GM23338 (cell line): ENCODE measurements at regions not wholly inside any gene's neighbourhood (a gene's known extent, or its start where the extent isn't known, plus 50 kb on each side); places are given as distances from the start of the nearest gene placed in this dataset.

Experiments
- ATAC-seq: fragments of 200-7000 bp; cut with Tn5 transposase; 3 replicates; pipeline ENCODE4 v1.9.1; 2020
- DNase-seq: peaks from one replicate; pipeline ENCODE4 v3.0.0-alpha.2; 2015; ENCODE audit warnings: low spot score
- H2AFZ ChIP-seq: fragments of 200-600 bp; sonication (generic); 2 replicates; pipeline ENCODE4 v1.8.0; 2016; ENCODE audit warnings: antibody characterized with exemption, mild to moderate bottlenecking, moderate library complexity
- H3F3A ChIP-seq: fragments of 200-600 bp; sonication (generic); replicated peaks from 2 replicates; pipeline ENCODE4 v1.8.0; 2017; ENCODE audit warnings: antibody characterized with exemption, mixed run types, low read depth
- H3K27ac ChIP-seq: fragments of 200-600 bp; sonication (generic); 2 replicates; pipeline ENCODE4 v1.6.1; 2016; ENCODE audit warnings: low read depth
- H3K27me3 ChIP-seq: fragments of 200-600 bp; sonication (generic); 2 replicates; pipeline ENCODE4 v1.8.0; 2016; ENCODE audit warnings: mild to moderate bottlenecking, mixed run types, moderate library complexity; ENCODE audit not compliant: insufficient read depth
- H3K36me3 ChIP-seq: fragments of 200-600 bp; sonication (generic); 2 replicates; pipeline ENCODE4 v1.8.0; 2016; ENCODE audit warnings: mild to moderate bottlenecking; ENCODE audit not compliant: insufficient read depth
- H3K4me1 ChIP-seq: fragments of 200-600 bp; sonication (generic); 2 replicates; pipeline ENCODE4 v1.8.0; 2016; ENCODE audit warnings: mild to moderate bottlenecking, moderate library complexity; ENCODE audit not compliant: insufficient read depth
- H3K4me2 ChIP-seq: fragments of 200-600 bp; sonication (generic); 2 replicates; pipeline ENCODE4 v1.7.1; 2017; ENCODE audit warnings: mixed run types
- H3K4me3 ChIP-seq: fragments of 200-600 bp; sonication (generic); 2 replicates; pipeline ENCODE4 v1.6.1; 2016; ENCODE audit warnings: mixed run types
- H3K79me2 ChIP-seq: fragments of 200-600 bp; sonication (generic); replicated peaks from 2 replicates; pipeline ENCODE4 v1.8.0; 2017; ENCODE audit warnings: mild to moderate bottlenecking; ENCODE audit not compliant: insufficient read depth
- H3K9me2 ChIP-seq: fragments of 200-600 bp; sonication (generic); 2 replicates; pipeline ENCODE4 v1.8.0; 2017; ENCODE audit not compliant: insufficient read depth
- H4K20me1 ChIP-seq: fragments of 200-600 bp; sonication (generic); replicated peaks from 2 replicates; pipeline ENCODE4 v1.8.0; 2017; ENCODE audit warnings: mild to moderate bottlenecking; ENCODE audit not compliant: insufficient read depth
- H3K27ac Mint-ChIP-seq: 2 replicates; pipeline ENCODE4 v1.8.0; 2020; ENCODE audit warnings: inconsistent platforms, mild to moderate bottlenecking, moderate library complexity, mixed read lengths
- H3K27me3 Mint-ChIP-seq: 3 replicates; pipeline ENCODE4 v1.8.0; 2022; ENCODE audit warnings: low read depth, mild to moderate bottlenecking, moderate library complexity, mixed read lengths, inconsistent platforms; ENCODE audit not compliant: insufficient read depth, poor library complexity
- H3K36me3 Mint-ChIP-seq: 3 replicates; pipeline ENCODE4 v1.8.0; 2021; ENCODE audit warnings: low read depth, mild to moderate bottlenecking, inconsistent platforms, moderate library complexity, mixed read lengths
- H3K4me1 Mint-ChIP-seq: 3 replicates; pipeline ENCODE4 v1.8.0; 2020; ENCODE audit warnings: mild to moderate bottlenecking, inconsistent platforms, mixed read lengths
- H3K4me3 Mint-ChIP-seq: 3 replicates; pipeline ENCODE4 v1.8.0; 2021; ENCODE audit warnings: moderate library complexity, mild to moderate bottlenecking, inconsistent platforms, mixed read lengths
- H3K9me3 Mint-ChIP-seq: 3 replicates; pipeline ENCODE4 v1.8.0; 2020; ENCODE audit warnings: moderate library complexity, mild to moderate bottlenecking, inconsistent platforms, mixed read lengths
- CREB1 ChIP-seq: fragments of 250-450 bp; sonication (Bioruptor Pico); IDR thresholded peaks from 2 replicates; pipeline ENCODE4 v1.5.0; 2020; ENCODE audit warnings: low read depth, mild to moderate bottlenecking, moderate library complexity
- EZH2 ChIP-seq: fragments of 200-600 bp; sonication (generic); IDR thresholded peaks from one replicate; pipeline ENCODE4 v1.8.0; 2017; ENCODE audit warnings: antibody characterized with exemption, mild to moderate bottlenecking, low read depth; ENCODE audit not compliant: unreplicated experiment
- NANOG ChIP-seq: IDR thresholded peaks from 2 replicates; pipeline ENCODE4 v1.6.1; 2016; ENCODE audit warnings: antibody characterized with exemption, borderline replicate concordance
- STAT1 ChIP-seq: IDR thresholded peaks from one replicate; pipeline ENCODE4 v1.6.1; 2016; ENCODE audit warnings: antibody characterized with exemption; ENCODE audit not compliant: unreplicated experiment
- ZNF114 ChIP-seq: fragments of 250-450 bp; sonication (Bioruptor Pico); IDR thresholded peaks from 2 replicates; pipeline ENCODE4 v1.5.0; 2020; ENCODE audit warnings: mild to moderate bottlenecking, moderate library complexity
- ZNF331 ChIP-seq: fragments of 250-450 bp; sonication (Bioruptor Pico); IDR thresholded peaks from 2 replicates; pipeline ENCODE4 v1.5.0; 2020; ENCODE audit warnings: low read depth, mild to moderate bottlenecking, moderate library complexity
- TF ChIP-seq, protein P1 (sequence below): IDR thresholded peaks from one replicate; pipeline ENCODE4 v1.6.1; 2018; ENCODE audit warnings: antibody characterized with exemption; ENCODE audit not compliant: unreplicated experiment
- TF ChIP-seq, protein P2 (sequence below), 2 experiments: fragments of 200-600 bp in 1 of 2; sonication (generic) in 1 of 2; conservative IDR thresholded peaks; 2 replicates each; pipeline versions ENCODE4 v1.5.1 to v1.6.1; 2016 to 2017; ENCODE audit warnings: antibody characterized with exemption in 2 of 2, low read depth in 2 of 2, mild to moderate bottlenecking in 2 of 2, moderate library complexity in 1 of 2

DNA sequence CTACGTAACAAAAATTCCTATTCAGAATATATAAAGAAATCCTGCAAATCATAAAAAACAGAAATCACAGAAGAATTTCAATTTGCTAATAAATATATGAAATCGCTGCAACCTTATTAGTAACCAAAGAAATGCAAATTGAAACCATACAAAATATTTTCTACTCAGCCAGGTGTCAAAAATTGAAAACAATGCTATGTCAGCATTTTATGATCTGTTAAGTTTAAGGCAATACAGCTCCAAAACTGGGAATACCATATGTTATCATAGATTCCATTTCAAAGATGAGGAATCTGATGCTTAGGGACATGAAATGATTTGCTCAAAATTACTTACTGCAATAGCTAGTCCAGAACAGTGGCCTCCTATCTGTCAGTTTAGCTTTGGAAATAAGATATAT, 168.9 kb downstream of the ID4 start:
- H2AFZ ChIP-seq = no peak overlapping the region
- no peaks in the 10 kb centered on the region for H3K27me3 Mint-ChIP-seq
- no peaks in the 10 kb centered on the region for H3F3A ChIP-seq
- no peak for ATAC-seq
- TF ChIP-seq CREB1 (CRISPR knock-in tag) = no peak
- TF ChIP-seq, protein P1, sequence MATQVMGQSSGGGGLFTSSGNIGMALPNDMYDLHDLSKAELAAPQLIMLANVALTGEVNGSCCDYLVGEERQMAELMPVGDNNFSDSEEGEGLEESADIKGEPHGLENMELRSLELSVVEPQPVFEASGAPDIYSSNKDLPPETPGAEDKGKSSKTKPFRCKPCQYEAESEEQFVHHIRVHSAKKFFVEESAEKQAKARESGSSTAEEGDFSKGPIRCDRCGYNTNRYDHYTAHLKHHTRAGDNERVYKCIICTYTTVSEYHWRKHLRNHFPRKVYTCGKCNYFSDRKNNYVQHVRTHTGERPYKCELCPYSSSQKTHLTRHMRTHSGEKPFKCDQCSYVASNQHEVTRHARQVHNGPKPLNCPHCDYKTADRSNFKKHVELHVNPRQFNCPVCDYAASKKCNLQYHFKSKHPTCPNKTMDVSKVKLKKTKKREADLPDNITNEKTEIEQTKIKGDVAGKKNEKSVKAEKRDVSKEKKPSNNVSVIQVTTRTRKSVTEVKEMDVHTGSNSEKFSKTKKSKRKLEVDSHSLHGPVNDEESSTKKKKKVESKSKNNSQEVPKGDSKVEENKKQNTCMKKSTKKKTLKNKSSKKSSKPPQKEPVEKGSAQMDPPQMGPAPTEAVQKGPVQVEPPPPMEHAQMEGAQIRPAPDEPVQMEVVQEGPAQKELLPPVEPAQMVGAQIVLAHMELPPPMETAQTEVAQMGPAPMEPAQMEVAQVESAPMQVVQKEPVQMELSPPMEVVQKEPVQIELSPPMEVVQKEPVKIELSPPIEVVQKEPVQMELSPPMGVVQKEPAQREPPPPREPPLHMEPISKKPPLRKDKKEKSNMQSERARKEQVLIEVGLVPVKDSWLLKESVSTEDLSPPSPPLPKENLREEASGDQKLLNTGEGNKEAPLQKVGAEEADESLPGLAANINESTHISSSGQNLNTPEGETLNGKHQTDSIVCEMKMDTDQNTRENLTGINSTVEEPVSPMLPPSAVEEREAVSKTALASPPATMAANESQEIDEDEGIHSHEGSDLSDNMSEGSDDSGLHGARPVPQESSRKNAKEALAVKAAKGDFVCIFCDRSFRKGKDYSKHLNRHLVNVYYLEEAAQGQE = no peak
- no peak for TF ChIP-seq NANOG
- TF ChIP-seq ZNF331 = no peak
- no peak for TF ChIP-seq EZH2
- no peak for TF ChIP-seq STAT1
- no peak for TF ChIP-seq ZNF114
- no peak overlapping the region for H3K4me2 ChIP-seq
- H3K27me3 ChIP-seq = no peaks in the 10 kb centered on the region
- H3K36me3 ChIP-seq = no peaks in the 10 kb centered on the region
- H3K9me2 ChIP-seq = peaks cover 7% of the 10 kb centered on the region; the same call in 1 of the 2 replicates
- no peaks in the 10 kb centered on the region for H3K36me3 Mint-ChIP-seq
- no peaks in the 10 kb centered on the region for H3K9me3 Mint-ChIP-seq
- no peak overlapping the region for H3K4me3 ChIP-seq
- no peaks in the 10 kb centered on the region for H3K79me2 ChIP-seq
- no peaks in the 10 kb centered on the region for H3K4me1 ChIP-seq
- DNase-seq = no peak
- no peak overlapping the region for H3K27ac Mint-ChIP-seq
- no peak overlapping the region for H3K4me3 Mint-ChIP-seq
- 0 out of 3 replicates have a peak, but pooled peaks cover 2% of the 10 kb centered on the region for H3K4me1 Mint-ChIP-seq
- H4K20me1 ChIP-seq = no peaks in the 10 kb centered on the region
- no peak overlapping the region for H3K27ac ChIP-seq

DNA sequence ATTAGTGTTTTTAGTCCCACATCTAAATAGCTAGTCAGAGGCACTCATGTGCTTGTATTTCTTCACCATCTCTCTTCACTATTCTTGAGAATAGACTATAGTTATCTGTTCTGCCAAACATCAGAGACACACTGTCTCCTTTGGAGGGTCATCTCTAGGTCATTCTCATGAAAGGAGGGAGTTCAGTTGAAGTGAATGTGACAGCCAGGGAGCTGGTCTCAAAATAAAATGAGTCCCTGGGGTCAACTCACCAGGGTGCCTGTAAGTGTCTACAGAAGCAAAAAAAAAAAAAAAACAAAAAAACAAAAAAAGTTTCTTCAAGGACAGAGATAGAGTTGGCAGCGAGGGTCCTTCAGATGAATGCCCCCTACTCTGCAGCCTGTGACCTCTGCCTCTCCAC, 171.0 kb downstream of the ID4 start:
- peaks cover 11% of the 10 kb centered on the region for H3K4me1 Mint-ChIP-seq
- Histone ChIP-seq H3K79me2 (no peaks in the 10 kb centered on the region), H4K20me1 (no peaks in the 10 kb centered on the region), H3K27ac (no peak overlapping the region), H3K9me2 (peaks cover 11% of the 10 kb centered on the region), H3F3A (no peaks in the 10 kb centered on the region), H3K4me1 (peaks cover 4% of the 10 kb centered on the region), H2AFZ (0 out of 2 replicates have a peak overlapping the region, but pooled peaks have one; percentile 28), H3K27me3 (no peaks in the 10 kb centered on the region), H3K4me3 (no peak overlapping the region), H3K36me3 (no peaks in the 10 kb centered on the region), H3K4me2 (no peak overlapping the region)
- no peaks in the 10 kb centered on the region for H3K36me3 Mint-ChIP-seq
- no peak for ATAC-seq
- no peaks in the 10 kb centered on the region; the same call in 2 of the 3 replicates for H3K9me3 Mint-ChIP-seq
- no peaks in the 10 kb centered on the region for H3K27me3 Mint-ChIP-seq
- H3K4me3 Mint-ChIP-seq = no peak overlapping the region
- DNase-seq = no peak
- TF ChIP-seq, protein P2, sequence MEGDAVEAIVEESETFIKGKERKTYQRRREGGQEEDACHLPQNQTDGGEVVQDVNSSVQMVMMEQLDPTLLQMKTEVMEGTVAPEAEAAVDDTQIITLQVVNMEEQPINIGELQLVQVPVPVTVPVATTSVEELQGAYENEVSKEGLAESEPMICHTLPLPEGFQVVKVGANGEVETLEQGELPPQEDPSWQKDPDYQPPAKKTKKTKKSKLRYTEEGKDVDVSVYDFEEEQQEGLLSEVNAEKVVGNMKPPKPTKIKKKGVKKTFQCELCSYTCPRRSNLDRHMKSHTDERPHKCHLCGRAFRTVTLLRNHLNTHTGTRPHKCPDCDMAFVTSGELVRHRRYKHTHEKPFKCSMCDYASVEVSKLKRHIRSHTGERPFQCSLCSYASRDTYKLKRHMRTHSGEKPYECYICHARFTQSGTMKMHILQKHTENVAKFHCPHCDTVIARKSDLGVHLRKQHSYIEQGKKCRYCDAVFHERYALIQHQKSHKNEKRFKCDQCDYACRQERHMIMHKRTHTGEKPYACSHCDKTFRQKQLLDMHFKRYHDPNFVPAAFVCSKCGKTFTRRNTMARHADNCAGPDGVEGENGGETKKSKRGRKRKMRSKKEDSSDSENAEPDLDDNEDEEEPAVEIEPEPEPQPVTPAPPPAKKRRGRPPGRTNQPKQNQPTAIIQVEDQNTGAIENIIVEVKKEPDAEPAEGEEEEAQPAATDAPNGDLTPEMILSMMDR (conservative IDR thresholded peaks at IDR 0.05; ENCODE audit: low read depth in 2 of 2) = no peak
- no peak for TF ChIP-seq STAT1
- H3K27ac Mint-ChIP-seq = no peak overlapping the region
